GM23338 (cell line): ENCODE measurements at regions not wholly inside any gene's neighbourhood (a gene's known extent, or its start where the extent isn't known, plus 50 kb on each side); places are given as distances from the start of the nearest gene placed in this dataset.
"Not testable (repeated sequence)": the region's sequence is repeated elsewhere in the genome, so short reads cannot be mapped to it uniquely, and the experiment has no call there.

Source experiments
- ATAC-seq: fragments of 200-7000 bp; cut with Tn5 transposase; 3 replicates; pipeline ENCODE4 v1.9.1; 2020
- DNase-seq: peaks from one replicate; pipeline ENCODE4 v3.0.0-alpha.2; 2015; ENCODE audit warnings: low spot score
- H2AFZ ChIP-seq: fragments of 200-600 bp; sonication (generic); 2 replicates; pipeline ENCODE4 v1.8.0; 2016; ENCODE audit warnings: antibody characterized with exemption, mild to moderate bottlenecking, moderate library complexity
- H3F3A ChIP-seq: fragments of 200-600 bp; sonication (generic); replicated peaks from 2 replicates; pipeline ENCODE4 v1.8.0; 2017; ENCODE audit warnings: antibody characterized with exemption, mixed run types, low read depth
- H3K27ac ChIP-seq: fragments of 200-600 bp; sonication (generic); 2 replicates; pipeline ENCODE4 v1.6.1; 2016; ENCODE audit warnings: low read depth
- H3K27me3 ChIP-seq: fragments of 200-600 bp; sonication (generic); 2 replicates; pipeline ENCODE4 v1.8.0; 2016; ENCODE audit warnings: mild to moderate bottlenecking, mixed run types, moderate library complexity; ENCODE audit not compliant: insufficient read depth
- H3K36me3 ChIP-seq: fragments of 200-600 bp; sonication (generic); 2 replicates; pipeline ENCODE4 v1.8.0; 2016; ENCODE audit warnings: mild to moderate bottlenecking; ENCODE audit not compliant: insufficient read depth
- H3K4me1 ChIP-seq: fragments of 200-600 bp; sonication (generic); 2 replicates; pipeline ENCODE4 v1.8.0; 2016; ENCODE audit warnings: mild to moderate bottlenecking, moderate library complexity; ENCODE audit not compliant: insufficient read depth
- H3K4me2 ChIP-seq: fragments of 200-600 bp; sonication (generic); 2 replicates; pipeline ENCODE4 v1.7.1; 2017; ENCODE audit warnings: mixed run types
- H3K4me3 ChIP-seq: fragments of 200-600 bp; sonication (generic); 2 replicates; pipeline ENCODE4 v1.6.1; 2016; ENCODE audit warnings: mixed run types
- H3K79me2 ChIP-seq: fragments of 200-600 bp; sonication (generic); replicated peaks from 2 replicates; pipeline ENCODE4 v1.8.0; 2017; ENCODE audit warnings: mild to moderate bottlenecking; ENCODE audit not compliant: insufficient read depth
- H3K9me2 ChIP-seq: fragments of 200-600 bp; sonication (generic); 2 replicates; pipeline ENCODE4 v1.8.0; 2017; ENCODE audit not compliant: insufficient read depth
- H4K20me1 ChIP-seq: fragments of 200-600 bp; sonication (generic); replicated peaks from 2 replicates; pipeline ENCODE4 v1.8.0; 2017; ENCODE audit warnings: mild to moderate bottlenecking; ENCODE audit not compliant: insufficient read depth
- H3K27ac Mint-ChIP-seq: 2 replicates; pipeline ENCODE4 v1.8.0; 2020; ENCODE audit warnings: inconsistent platforms, mild to moderate bottlenecking, moderate library complexity, mixed read lengths
- H3K27me3 Mint-ChIP-seq: 3 replicates; pipeline ENCODE4 v1.8.0; 2022; ENCODE audit warnings: low read depth, mild to moderate bottlenecking, moderate library complexity, mixed read lengths, inconsistent platforms; ENCODE audit not compliant: insufficient read depth, poor library complexity
- H3K36me3 Mint-ChIP-seq: 3 replicates; pipeline ENCODE4 v1.8.0; 2021; ENCODE audit warnings: low read depth, mild to moderate bottlenecking, inconsistent platforms, moderate library complexity, mixed read lengths
- H3K4me1 Mint-ChIP-seq: 3 replicates; pipeline ENCODE4 v1.8.0; 2020; ENCODE audit warnings: mild to moderate bottlenecking, inconsistent platforms, mixed read lengths
- H3K4me3 Mint-ChIP-seq: 3 replicates; pipeline ENCODE4 v1.8.0; 2021; ENCODE audit warnings: moderate library complexity, mild to moderate bottlenecking, inconsistent platforms, mixed read lengths
- H3K9me3 Mint-ChIP-seq: 3 replicates; pipeline ENCODE4 v1.8.0; 2020; ENCODE audit warnings: moderate library complexity, mild to moderate bottlenecking, inconsistent platforms, mixed read lengths
- CREB1 ChIP-seq: fragments of 250-450 bp; sonication (Bioruptor Pico); IDR thresholded peaks from 2 replicates; pipeline ENCODE4 v1.5.0; 2020; ENCODE audit warnings: low read depth, mild to moderate bottlenecking, moderate library complexity
- EZH2 ChIP-seq: fragments of 200-600 bp; sonication (generic); IDR thresholded peaks from one replicate; pipeline ENCODE4 v1.8.0; 2017; ENCODE audit warnings: antibody characterized with exemption, mild to moderate bottlenecking, low read depth; ENCODE audit not compliant: unreplicated experiment
- NANOG ChIP-seq: IDR thresholded peaks from 2 replicates; pipeline ENCODE4 v1.6.1; 2016; ENCODE audit warnings: antibody characterized with exemption, borderline replicate concordance
- STAT1 ChIP-seq: IDR thresholded peaks from one replicate; pipeline ENCODE4 v1.6.1; 2016; ENCODE audit warnings: antibody characterized with exemption; ENCODE audit not compliant: unreplicated experiment
- ZNF114 ChIP-seq: fragments of 250-450 bp; sonication (Bioruptor Pico); IDR thresholded peaks from 2 replicates; pipeline ENCODE4 v1.5.0; 2020; ENCODE audit warnings: mild to moderate bottlenecking, moderate library complexity
- ZNF331 ChIP-seq: fragments of 250-450 bp; sonication (Bioruptor Pico); IDR thresholded peaks from 2 replicates; pipeline ENCODE4 v1.5.0; 2020; ENCODE audit warnings: low read depth, mild to moderate bottlenecking, moderate library complexity
- TF ChIP-seq, protein P1 (sequence below): IDR thresholded peaks from 2 replicates; pipeline ENCODE4 v1.6.1; 2016; ENCODE audit warnings: antibody characterized with exemption
- TF ChIP-seq, protein P2 (sequence below), 2 experiments: fragments of 200-600 bp in 1 of 2; sonication (generic) in 1 of 2; conservative IDR thresholded peaks; 2 replicates each; pipeline versions ENCODE4 v1.5.1 to v1.6.1; 2016 to 2017; ENCODE audit warnings: antibody characterized with exemption in 2 of 2, low read depth in 2 of 2, mild to moderate bottlenecking in 2 of 2, moderate library complexity in 1 of 2
- TF ChIP-seq, protein P3 (sequence below): IDR thresholded peaks from one replicate; pipeline ENCODE4 v1.6.1; 2018; ENCODE audit warnings: antibody characterized with exemption; ENCODE audit not compliant: unreplicated experiment

DNA sequence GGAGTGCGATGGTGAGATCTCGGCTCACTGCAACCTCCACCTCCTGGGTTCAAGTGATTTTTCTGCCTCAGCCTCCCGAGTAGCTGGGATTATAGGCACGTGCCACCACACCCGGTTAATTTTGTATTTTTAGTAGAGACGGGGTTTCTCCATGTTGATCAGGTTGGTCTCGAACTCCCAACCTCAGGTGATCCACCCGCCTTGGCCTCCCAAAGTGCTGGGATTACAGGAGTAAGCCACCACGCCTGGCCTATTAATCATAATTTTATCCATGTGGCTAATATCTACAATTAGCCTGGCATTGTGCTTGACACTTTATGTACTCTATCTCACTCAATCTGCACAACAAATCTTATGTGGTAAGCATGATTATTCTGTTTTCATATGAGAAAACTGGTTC is 75.2 kb upstream of the PICALM start:
- H4K20me1 ChIP-seq, H3K27me3 Mint-ChIP-seq, H3K36me3 Mint-ChIP-seq, H3K4me1 Mint-ChIP-seq, H3K27ac Mint-ChIP-seq, H3K79me2 ChIP-seq, H3K36me3 ChIP-seq, H3K27me3 ChIP-seq, H3F3A ChIP-seq, ATAC-seq, H3K9me2 ChIP-seq, DNase-seq, H2AFZ ChIP-seq, H3K4me1 ChIP-seq, H3K4me3 Mint-ChIP-seq, H3K4me3 ChIP-seq, H3K4me2 ChIP-seq, H3K27ac ChIP-seq, H3K9me3 Mint-ChIP-seq: not testable (repeated sequence)

DNA sequence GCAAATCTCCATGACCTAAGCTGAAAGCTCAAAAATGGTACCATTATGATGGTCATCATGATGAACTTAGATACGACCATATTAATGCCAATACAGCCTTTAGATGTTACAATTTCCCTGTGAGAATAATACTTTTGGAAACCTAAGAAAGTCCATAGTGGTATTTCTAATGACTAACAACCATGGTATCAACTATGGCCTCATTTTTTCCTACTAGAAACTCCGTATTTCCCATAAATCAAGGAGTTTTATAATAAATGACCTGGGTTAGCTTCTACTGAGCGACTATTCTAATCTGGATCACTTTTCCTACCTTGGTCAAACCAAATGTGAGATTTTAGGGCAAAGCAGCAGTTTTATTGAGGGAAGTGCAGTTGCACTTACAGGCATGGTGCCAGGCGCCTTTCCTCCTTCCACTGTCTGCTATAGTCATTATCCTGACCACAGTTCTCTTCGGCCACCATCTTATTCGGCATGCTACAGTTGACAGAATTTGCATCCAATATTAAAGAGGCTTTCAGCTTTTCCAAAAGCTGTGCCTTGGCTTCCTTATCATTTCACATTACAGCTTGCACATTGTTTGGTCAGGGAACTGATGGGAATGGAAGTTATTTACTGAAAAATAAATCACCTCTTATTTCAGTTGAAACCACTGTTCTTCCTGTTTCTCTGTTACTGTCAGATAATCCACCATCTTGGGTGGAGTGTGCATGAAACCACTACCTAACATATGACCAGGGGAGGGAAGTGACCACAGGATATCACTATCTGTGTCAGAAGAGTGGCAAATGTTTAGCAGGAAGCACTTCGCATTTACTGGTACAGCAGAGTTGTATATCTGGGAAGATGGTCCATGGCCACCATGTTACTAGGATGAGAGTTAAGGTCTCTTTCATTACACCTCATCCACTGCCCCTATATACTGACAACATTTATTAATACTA is 74.5 kb upstream of the PICALM start:
- H4K20me1 ChIP-seq = no peaks in the 10 kb centered on the region
- Mint-ChIP-seq H3K27ac (no peak overlapping the region), H3K36me3 (no peaks in the 10 kb centered on the region), H3K4me3 (no peak overlapping the region), H3K9me3 (no peaks in the 10 kb centered on the region), H3K4me1 (peaks cover 4% of the 10 kb centered on the region; the same call in 2 of the 3 replicates), H3K27me3 (no peaks in the 10 kb centered on the region)
- no peak for DNase-seq
- TF ChIP-seq, protein P1, sequence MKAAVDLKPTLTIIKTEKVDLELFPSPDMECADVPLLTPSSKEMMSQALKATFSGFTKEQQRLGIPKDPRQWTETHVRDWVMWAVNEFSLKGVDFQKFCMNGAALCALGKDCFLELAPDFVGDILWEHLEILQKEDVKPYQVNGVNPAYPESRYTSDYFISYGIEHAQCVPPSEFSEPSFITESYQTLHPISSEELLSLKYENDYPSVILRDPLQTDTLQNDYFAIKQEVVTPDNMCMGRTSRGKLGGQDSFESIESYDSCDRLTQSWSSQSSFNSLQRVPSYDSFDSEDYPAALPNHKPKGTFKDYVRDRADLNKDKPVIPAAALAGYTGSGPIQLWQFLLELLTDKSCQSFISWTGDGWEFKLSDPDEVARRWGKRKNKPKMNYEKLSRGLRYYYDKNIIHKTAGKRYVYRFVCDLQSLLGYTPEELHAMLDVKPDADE = no peak
- no peak overlapping the region for H3K4me3 ChIP-seq
- no peaks in the 10 kb centered on the region for H3K79me2 ChIP-seq
- H3K4me2 ChIP-seq = no peak overlapping the region
- no peaks in the 10 kb centered on the region for H3F3A ChIP-seq
- ATAC-seq = no peak
- H2AFZ ChIP-seq = no peak overlapping the region
- 0 out of 2 replicates have a peak, but pooled peaks cover under 1% of the 10 kb centered on the region for H3K4me1 ChIP-seq
- H3K36me3 ChIP-seq = no peaks in the 10 kb centered on the region
- H3K9me2 ChIP-seq = 0 out of 2 replicates have a peak, but pooled peaks cover 7% of the 10 kb centered on the region
- H3K27ac ChIP-seq = no peak overlapping the region
- H3K27me3 ChIP-seq = no peaks in the 10 kb centered on the region

DNA sequence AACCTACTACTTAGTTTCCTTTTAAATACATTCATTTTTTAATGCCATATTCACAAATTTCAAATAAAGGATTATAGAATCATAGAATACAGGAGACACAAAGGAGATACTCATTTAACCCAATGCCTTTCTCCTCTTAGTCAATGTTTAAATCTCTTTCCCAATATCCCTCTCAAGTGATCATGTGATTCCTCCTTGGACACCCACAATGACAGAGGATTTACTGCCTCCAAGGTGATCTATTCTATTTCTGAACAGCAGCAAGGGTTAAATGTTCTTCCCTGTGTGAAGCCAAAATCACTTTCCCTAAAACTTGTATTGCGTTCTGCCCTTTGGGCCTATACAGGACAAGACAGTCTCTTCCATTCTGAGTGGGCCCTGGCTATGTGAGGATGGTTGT is 73.3 kb upstream of the PICALM start:
- Mint-ChIP-seq H3K27me3 (no peaks in the 10 kb centered on the region), H3K4me1 (no peaks in the 10 kb centered on the region), H3K4me3 (no peak overlapping the region), H3K36me3 (no peaks in the 10 kb centered on the region), H3K27ac (no peak overlapping the region), H3K9me3 (no peaks in the 10 kb centered on the region)
- Histone ChIP-seq H3K36me3 (no peaks in the 10 kb centered on the region), H3K4me1 (no peaks in the 10 kb centered on the region), H2AFZ (no peak overlapping the region), H3K4me3 (no peak overlapping the region), H3K4me2 (no peak overlapping the region), H3K9me2 (no peaks in the 10 kb centered on the region), H3K27ac (no peak overlapping the region), H3K27me3 (no peaks in the 10 kb centered on the region), H3K79me2 (no peaks in the 10 kb centered on the region), H3F3A (no peaks in the 10 kb centered on the region), H4K20me1 (no peaks in the 10 kb centered on the region)
- ATAC-seq (no peak), DNase-seq (no peak)
- TF ChIP-seq, protein P2, sequence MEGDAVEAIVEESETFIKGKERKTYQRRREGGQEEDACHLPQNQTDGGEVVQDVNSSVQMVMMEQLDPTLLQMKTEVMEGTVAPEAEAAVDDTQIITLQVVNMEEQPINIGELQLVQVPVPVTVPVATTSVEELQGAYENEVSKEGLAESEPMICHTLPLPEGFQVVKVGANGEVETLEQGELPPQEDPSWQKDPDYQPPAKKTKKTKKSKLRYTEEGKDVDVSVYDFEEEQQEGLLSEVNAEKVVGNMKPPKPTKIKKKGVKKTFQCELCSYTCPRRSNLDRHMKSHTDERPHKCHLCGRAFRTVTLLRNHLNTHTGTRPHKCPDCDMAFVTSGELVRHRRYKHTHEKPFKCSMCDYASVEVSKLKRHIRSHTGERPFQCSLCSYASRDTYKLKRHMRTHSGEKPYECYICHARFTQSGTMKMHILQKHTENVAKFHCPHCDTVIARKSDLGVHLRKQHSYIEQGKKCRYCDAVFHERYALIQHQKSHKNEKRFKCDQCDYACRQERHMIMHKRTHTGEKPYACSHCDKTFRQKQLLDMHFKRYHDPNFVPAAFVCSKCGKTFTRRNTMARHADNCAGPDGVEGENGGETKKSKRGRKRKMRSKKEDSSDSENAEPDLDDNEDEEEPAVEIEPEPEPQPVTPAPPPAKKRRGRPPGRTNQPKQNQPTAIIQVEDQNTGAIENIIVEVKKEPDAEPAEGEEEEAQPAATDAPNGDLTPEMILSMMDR (conservative IDR thresholded peaks at IDR 0.05; ENCODE audit: low read depth in 2 of 2) = no peak
- no peak for TF ChIP-seq ZNF331 (CRISPR knock-in tag)
- TF ChIP-seq NANOG = no peak
- TF ChIP-seq, protein P3, sequence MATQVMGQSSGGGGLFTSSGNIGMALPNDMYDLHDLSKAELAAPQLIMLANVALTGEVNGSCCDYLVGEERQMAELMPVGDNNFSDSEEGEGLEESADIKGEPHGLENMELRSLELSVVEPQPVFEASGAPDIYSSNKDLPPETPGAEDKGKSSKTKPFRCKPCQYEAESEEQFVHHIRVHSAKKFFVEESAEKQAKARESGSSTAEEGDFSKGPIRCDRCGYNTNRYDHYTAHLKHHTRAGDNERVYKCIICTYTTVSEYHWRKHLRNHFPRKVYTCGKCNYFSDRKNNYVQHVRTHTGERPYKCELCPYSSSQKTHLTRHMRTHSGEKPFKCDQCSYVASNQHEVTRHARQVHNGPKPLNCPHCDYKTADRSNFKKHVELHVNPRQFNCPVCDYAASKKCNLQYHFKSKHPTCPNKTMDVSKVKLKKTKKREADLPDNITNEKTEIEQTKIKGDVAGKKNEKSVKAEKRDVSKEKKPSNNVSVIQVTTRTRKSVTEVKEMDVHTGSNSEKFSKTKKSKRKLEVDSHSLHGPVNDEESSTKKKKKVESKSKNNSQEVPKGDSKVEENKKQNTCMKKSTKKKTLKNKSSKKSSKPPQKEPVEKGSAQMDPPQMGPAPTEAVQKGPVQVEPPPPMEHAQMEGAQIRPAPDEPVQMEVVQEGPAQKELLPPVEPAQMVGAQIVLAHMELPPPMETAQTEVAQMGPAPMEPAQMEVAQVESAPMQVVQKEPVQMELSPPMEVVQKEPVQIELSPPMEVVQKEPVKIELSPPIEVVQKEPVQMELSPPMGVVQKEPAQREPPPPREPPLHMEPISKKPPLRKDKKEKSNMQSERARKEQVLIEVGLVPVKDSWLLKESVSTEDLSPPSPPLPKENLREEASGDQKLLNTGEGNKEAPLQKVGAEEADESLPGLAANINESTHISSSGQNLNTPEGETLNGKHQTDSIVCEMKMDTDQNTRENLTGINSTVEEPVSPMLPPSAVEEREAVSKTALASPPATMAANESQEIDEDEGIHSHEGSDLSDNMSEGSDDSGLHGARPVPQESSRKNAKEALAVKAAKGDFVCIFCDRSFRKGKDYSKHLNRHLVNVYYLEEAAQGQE = no peak
- no peak for TF ChIP-seq CREB1
- TF ChIP-seq EZH2 = no peak
- TF ChIP-seq ZNF114 (CRISPR knock-in tag) = no peak
- no peak for TF ChIP-seq STAT1
